ENCODE measurements at regions not wholly inside any gene's neighbourhood (a gene's known extent, or its start where the extent isn't known, plus 50 kb on each side); places are given as distances from the start of the nearest gene placed in this dataset.
"Not testable (repeated sequence)": the region's sequence is repeated elsewhere in the genome, so short reads cannot be mapped to it uniquely, and the experiment has no call there.

- DNase-seq, result no peak
- Histone ChIP-seq H3K4me3 (ENCODE audit: insufficient read depth, low read depth, low read length, poor library complexity, severe bottlenecking) (no peak overlapping the region), H3K27me3 (replicated peaks; ENCODE audit: control insufficient read depth, insufficient read depth, low read length, poor library complexity, severe bottlenecking) (no peaks in the 10 kb centered on the region), H3K9me3 (ENCODE audit: control insufficient read depth, low read length) (no peaks in the 10 kb centered on the region), H3K27ac (ENCODE audit: insufficient read depth, low read length, poor library complexity, severe bottlenecking) (no peak overlapping the region), H3K4me1 (ENCODE audit: control insufficient read depth, insufficient read depth, low read length, poor library complexity, severe bottlenecking) (no peaks in the 10 kb centered on the region), H3K36me3 (ENCODE audit: control insufficient read depth, insufficient read depth, low read length) (no peaks in the 10 kb centered on the region)
Measured at GRCh38 chr13:50636007-50636704, 207.3 kb downstream of the DLEU7 start.

- DNase-seq, result no peak
- Histone ChIP-seq H3K9me3 (ENCODE audit: control insufficient read depth, low read length) (no peaks in the 10 kb centered on the region), H3K4me3 (ENCODE audit: insufficient read depth, low read depth, low read length, poor library complexity, severe bottlenecking) (no peak overlapping the region), H3K4me1 (ENCODE audit: control insufficient read depth, insufficient read depth, low read length, poor library complexity, severe bottlenecking) (no peaks in the 10 kb centered on the region), H3K27ac (ENCODE audit: insufficient read depth, low read length, poor library complexity, severe bottlenecking) (no peak overlapping the region), H3K27me3 (replicated peaks; ENCODE audit: control insufficient read depth, insufficient read depth, low read length, poor library complexity, severe bottlenecking) (no peaks in the 10 kb centered on the region), H3K36me3 (ENCODE audit: control insufficient read depth, insufficient read depth, low read length) (no peaks in the 10 kb centered on the region)
Measured at GRCh38 chr13:50643060-50643459, 200.4 kb downstream of the DLEU7 start.

DNA sequence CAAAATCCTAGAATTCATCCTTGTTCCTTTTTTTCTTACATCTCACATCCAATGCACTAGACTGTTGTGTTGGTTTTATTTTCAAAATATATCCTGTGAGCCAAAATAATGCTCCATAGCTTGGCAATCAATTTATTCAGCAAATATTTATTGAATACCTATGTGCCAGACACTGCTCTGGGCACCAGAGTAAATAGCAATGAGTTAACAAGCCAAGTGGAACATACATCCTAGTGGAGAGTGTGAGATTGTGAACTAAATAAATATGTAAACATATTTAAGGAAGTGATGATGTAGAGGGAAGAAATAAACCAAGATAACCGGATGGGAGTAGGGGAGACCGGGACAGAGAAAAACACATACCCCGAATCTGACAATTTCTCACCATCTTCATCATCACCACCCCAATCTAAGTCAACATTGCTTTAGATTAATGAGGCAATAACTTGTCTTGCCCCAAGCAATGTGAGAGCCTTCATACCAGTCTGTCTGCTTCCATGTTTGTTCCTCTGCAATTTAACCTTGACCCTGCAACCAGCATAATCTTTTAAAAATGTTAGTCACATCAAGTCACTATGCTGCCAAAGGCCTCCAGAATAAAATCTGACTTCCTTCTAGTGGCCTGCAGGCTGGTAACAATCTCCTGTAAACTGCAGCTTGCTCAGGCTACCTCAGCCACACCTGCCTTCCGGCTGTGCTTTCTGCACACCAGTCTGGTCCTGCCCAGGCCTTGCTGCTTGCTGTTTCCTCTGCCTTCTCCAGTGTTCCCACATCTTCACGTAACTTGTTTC lies 199.2 kb downstream of the DLEU7 start:
- no peaks in the 10 kb centered on the region for H3K9me3 ChIP-seq (ENCODE audit: control insufficient read depth, low read length)
- H3K36me3 ChIP-seq (ENCODE audit: control insufficient read depth, insufficient read depth, low read length), result no peaks in the 10 kb centered on the region
- no peaks in the 10 kb centered on the region for H3K4me1 ChIP-seq (ENCODE audit: control insufficient read depth, insufficient read depth, low read length, poor library complexity, severe bottlenecking)
- H3K27me3 ChIP-seq (replicated peaks; ENCODE audit: control insufficient read depth, insufficient read depth, low read length, poor library complexity, severe bottlenecking), result no peaks in the 10 kb centered on the region
- DNase-seq, result no peak
- H3K27ac ChIP-seq (ENCODE audit: insufficient read depth, low read length, poor library complexity, severe bottlenecking), result no peak overlapping the region
- H3K4me3 ChIP-seq (ENCODE audit: insufficient read depth, low read depth, low read length, poor library complexity, severe bottlenecking), result no peak overlapping the region

GRCh38 chr13:50645092-50645491 lies 198.4 kb downstream of the DLEU7 start:
- DNase-seq, result no peak
- Histone ChIP-seq H3K27me3 (replicated peaks; ENCODE audit: control insufficient read depth, insufficient read depth, low read length, poor library complexity, severe bottlenecking) (no peaks in the 10 kb centered on the region), H3K4me3 (ENCODE audit: insufficient read depth, low read depth, low read length, poor library complexity, severe bottlenecking) (no peak overlapping the region), H3K4me1 (ENCODE audit: control insufficient read depth, insufficient read depth, low read length, poor library complexity, severe bottlenecking) (no peaks in the 10 kb centered on the region), H3K9me3 (ENCODE audit: control insufficient read depth, low read length) (no peaks in the 10 kb centered on the region), H3K36me3 (ENCODE audit: control insufficient read depth, insufficient read depth, low read length) (no peaks in the 10 kb centered on the region), H3K27ac (ENCODE audit: insufficient read depth, low read length, poor library complexity, severe bottlenecking) (no peak overlapping the region)

GRCh38 chr13:50646070-50646469 lies 197.4 kb downstream of the DLEU7 start:
- Histone ChIP-seq H3K4me3 (ENCODE audit: insufficient read depth, low read depth, low read length, poor library complexity, severe bottlenecking) (no peak overlapping the region), H3K4me1 (ENCODE audit: control insufficient read depth, insufficient read depth, low read length, poor library complexity, severe bottlenecking) (no peaks in the 10 kb centered on the region), H3K27ac (ENCODE audit: insufficient read depth, low read length, poor library complexity, severe bottlenecking) (no peak overlapping the region), H3K27me3 (replicated peaks; ENCODE audit: control insufficient read depth, insufficient read depth, low read length, poor library complexity, severe bottlenecking) (no peaks in the 10 kb centered on the region), H3K9me3 (ENCODE audit: control insufficient read depth, low read length) (no peaks in the 10 kb centered on the region), H3K36me3 (ENCODE audit: control insufficient read depth, insufficient read depth, low read length) (no peaks in the 10 kb centered on the region)
- DNase-seq, result no peak

DNA sequence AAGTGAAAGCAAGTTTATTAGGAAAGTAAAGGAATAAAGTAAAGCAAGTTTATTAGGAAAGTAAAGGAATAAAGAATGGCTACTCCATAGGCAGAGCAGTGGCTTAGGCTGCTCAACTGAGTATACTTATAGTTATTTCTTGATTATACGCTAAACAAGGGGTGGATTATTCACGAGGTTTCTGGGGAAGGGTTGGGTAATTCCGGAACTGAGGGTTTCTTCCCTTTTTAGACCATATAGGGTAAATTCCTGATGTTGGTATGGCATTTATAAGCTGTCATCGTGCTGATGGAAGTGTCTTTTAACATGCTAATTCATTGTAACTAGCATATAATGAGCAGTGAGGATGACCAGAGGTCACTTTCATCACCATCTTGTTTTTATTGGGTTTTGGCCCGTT lies 194.3 kb downstream of the DLEU7 start:
- no peak for DNase-seq
- H3K36me3 ChIP-seq (ENCODE audit: control insufficient read depth, insufficient read depth, low read length), result no peaks in the 10 kb centered on the region
- H3K4me1 ChIP-seq (ENCODE audit: control insufficient read depth, insufficient read depth, low read length, poor library complexity, severe bottlenecking), result no peaks in the 10 kb centered on the region
- H3K9me3 ChIP-seq (ENCODE audit: control insufficient read depth, low read length), result no peaks in the 10 kb centered on the region
- H3K4me3 ChIP-seq (ENCODE audit: insufficient read depth, low read depth, low read length, poor library complexity, severe bottlenecking), result no peak overlapping the region
- H3K27me3 ChIP-seq (replicated peaks; ENCODE audit: control insufficient read depth, insufficient read depth, low read length, poor library complexity, severe bottlenecking), result no peaks in the 10 kb centered on the region
- no peak overlapping the region for H3K27ac ChIP-seq (ENCODE audit: insufficient read depth, low read length, poor library complexity, severe bottlenecking)

DNA sequence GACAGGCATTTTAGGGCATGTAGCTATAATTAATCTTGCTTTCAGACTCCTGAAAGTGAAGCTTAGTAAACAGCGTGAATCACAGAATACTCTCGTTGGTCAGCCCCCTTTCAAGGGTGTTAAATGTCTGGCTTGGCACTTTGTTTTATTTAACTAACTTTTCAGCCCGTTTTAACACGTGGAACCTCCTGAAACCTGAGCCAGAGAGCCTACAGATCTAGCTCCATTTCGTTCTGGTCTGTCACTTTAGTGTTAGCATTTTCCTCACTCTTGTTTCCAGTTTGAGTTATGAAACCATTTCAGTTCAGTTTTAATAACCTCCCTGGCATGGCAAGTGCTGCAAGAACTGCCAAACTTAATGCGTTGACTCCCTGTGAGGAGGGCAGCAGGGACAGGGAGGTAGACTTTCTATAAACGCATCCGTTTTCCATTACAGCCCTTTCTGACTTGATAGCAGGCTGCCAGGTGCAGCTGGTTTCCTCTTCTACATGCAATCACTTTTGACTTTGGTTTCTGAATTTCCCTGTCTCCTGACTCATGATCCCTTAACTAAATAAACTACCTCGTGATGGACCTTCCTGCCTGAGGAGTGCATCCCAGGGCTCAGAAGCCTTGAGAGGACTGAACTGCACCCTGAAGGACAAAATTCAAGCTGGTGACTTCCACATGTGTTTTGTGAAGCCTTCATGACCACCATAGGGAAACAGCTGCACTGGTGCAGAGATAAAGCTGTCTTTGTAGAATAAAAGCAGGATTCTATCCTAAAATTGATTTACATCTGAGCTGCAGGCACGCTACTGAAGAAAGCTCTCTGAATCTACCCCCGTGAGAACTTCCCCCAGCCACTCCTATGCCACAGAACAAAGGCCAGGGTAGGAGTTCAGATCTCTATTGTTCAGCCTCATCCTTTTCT lies 192.6 kb downstream of the DLEU7 start:
- Histone ChIP-seq H3K9me3 (ENCODE audit: control insufficient read depth, low read length) (no peaks in the 10 kb centered on the region), H3K4me1 (ENCODE audit: control insufficient read depth, insufficient read depth, low read length, poor library complexity, severe bottlenecking) (no peaks in the 10 kb centered on the region), H3K27me3 (replicated peaks; ENCODE audit: control insufficient read depth, insufficient read depth, low read length, poor library complexity, severe bottlenecking) (no peaks in the 10 kb centered on the region), H3K36me3 (ENCODE audit: control insufficient read depth, insufficient read depth, low read length) (no peaks in the 10 kb centered on the region), H3K4me3 (ENCODE audit: insufficient read depth, low read depth, low read length, poor library complexity, severe bottlenecking) (no peak overlapping the region), H3K27ac (ENCODE audit: insufficient read depth, low read length, poor library complexity, severe bottlenecking) (no peak overlapping the region)
- DNase-seq, result no peak

DNA sequence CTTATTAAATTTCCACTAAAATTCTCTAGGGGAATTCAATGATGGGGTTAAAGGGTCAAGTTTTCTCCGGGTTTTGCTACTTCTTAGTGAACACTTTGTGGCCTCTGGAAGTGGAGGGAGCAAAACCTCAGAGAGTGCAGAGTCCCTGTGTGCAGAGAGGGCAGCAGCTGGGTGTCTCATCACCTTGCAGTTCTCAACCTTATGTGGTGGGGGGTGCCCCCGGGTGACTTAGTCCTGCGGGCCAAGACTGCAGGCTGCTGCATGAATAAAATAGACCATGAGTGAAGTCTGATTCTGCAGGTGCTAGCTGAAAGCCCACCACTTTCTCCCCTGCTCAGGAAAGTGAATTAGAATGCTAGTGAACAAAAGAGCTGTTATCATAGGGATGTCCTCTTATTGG lies 191.6 kb downstream of the DLEU7 start:
- H3K27me3 ChIP-seq (replicated peaks; ENCODE audit: control insufficient read depth, insufficient read depth, low read length, poor library complexity, severe bottlenecking), result no peaks in the 10 kb centered on the region
- DNase-seq, result no peak
- H3K9me3 ChIP-seq (ENCODE audit: control insufficient read depth, low read length), result no peaks in the 10 kb centered on the region
- no peak overlapping the region for H3K27ac ChIP-seq (ENCODE audit: insufficient read depth, low read length, poor library complexity, severe bottlenecking)
- no peak overlapping the region for H3K4me3 ChIP-seq (ENCODE audit: insufficient read depth, low read depth, low read length, poor library complexity, severe bottlenecking)
- H3K4me1 ChIP-seq (ENCODE audit: control insufficient read depth, insufficient read depth, low read length, poor library complexity, severe bottlenecking), result no peaks in the 10 kb centered on the region
- no peaks in the 10 kb centered on the region for H3K36me3 ChIP-seq (ENCODE audit: control insufficient read depth, insufficient read depth, low read length)

- Histone ChIP-seq H3K9me3 (ENCODE audit: control insufficient read depth, low read length) (no peaks in the 10 kb centered on the region), H3K4me1 (ENCODE audit: control insufficient read depth, insufficient read depth, low read length, poor library complexity, severe bottlenecking) (no peaks in the 10 kb centered on the region), H3K4me3 (ENCODE audit: insufficient read depth, low read depth, low read length, poor library complexity, severe bottlenecking) (no peak overlapping the region), H3K27ac (ENCODE audit: insufficient read depth, low read length, poor library complexity, severe bottlenecking) (no peak overlapping the region), H3K27me3 (replicated peaks; ENCODE audit: control insufficient read depth, insufficient read depth, low read length, poor library complexity, severe bottlenecking) (no peaks in the 10 kb centered on the region), H3K36me3 (ENCODE audit: control insufficient read depth, insufficient read depth, low read length) (no peaks in the 10 kb centered on the region)
- no peak for DNase-seq
Measured at GRCh38 chr13:50654331-50654730, 189.2 kb downstream of the DLEU7 start.

DNA sequence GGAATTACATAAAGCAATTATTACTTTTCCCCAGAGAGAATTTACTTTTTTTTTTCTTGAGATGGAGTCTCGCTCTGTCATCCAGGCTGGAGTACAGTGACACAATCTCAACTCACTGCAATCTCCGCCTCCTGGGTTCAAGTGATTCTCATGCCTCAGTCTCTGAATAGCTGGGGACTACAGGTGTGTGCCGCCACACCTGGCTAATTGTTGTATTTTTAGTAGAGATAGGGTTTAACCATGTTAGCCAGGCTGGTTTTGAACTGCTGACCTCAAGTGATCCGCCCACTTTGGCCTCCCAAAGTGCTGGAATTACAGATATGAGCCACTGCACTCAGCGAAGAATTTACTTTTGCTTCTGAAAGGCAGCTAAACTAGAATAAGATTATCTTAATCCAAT lies 181.6 kb downstream of the DLEU7 start:
- not testable (repeated sequence) for H3K36me3 ChIP-seq (ENCODE audit: control insufficient read depth, insufficient read depth, low read length); H3K27ac ChIP-seq (ENCODE audit: insufficient read depth, low read length, poor library complexity, severe bottlenecking); H3K27me3 ChIP-seq (replicated peaks; ENCODE audit: control insufficient read depth, insufficient read depth, low read length, poor library complexity, severe bottlenecking); H3K4me1 ChIP-seq (ENCODE audit: control insufficient read depth, insufficient read depth, low read length, poor library complexity, severe bottlenecking); H3K4me3 ChIP-seq (ENCODE audit: insufficient read depth, low read depth, low read length, poor library complexity, severe bottlenecking); DNase-seq; H3K9me3 ChIP-seq (ENCODE audit: control insufficient read depth, low read length)

Data from effector memory CD4-positive, alpha-beta T cell (primary cell).